ENCODE measurements at regions not wholly inside any gene's neighbourhood (a gene's known extent, or its start where the extent isn't known, plus 50 kb on each side); places are given as distances from the start of the nearest gene placed in this dataset.

- TF ChIP-seq, protein P1, sequence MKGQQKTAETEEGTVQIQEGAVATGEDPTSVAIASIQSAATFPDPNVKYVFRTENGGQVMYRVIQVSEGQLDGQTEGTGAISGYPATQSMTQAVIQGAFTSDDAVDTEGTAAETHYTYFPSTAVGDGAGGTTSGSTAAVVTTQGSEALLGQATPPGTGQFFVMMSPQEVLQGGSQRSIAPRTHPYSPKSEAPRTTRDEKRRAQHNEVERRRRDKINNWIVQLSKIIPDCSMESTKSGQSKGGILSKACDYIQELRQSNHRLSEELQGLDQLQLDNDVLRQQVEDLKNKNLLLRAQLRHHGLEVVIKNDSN (IDR thresholded peaks at IDR 0.05), result no peak
- TF ChIP-seq TAF1 (IDR thresholded peaks at IDR 0.05; ENCODE audit: low read depth), result no peak
- TF ChIP-seq TCF12 (IDR thresholded peaks at IDR 0.05; ENCODE audit: low read depth), result no peak
- no peak for TF ChIP-seq CEBPB (IDR thresholded peaks at IDR 0.05)
- TF ChIP-seq NFIC (IDR thresholded peaks at IDR 0.05), result no peak
- TF ChIP-seq, protein P2, sequence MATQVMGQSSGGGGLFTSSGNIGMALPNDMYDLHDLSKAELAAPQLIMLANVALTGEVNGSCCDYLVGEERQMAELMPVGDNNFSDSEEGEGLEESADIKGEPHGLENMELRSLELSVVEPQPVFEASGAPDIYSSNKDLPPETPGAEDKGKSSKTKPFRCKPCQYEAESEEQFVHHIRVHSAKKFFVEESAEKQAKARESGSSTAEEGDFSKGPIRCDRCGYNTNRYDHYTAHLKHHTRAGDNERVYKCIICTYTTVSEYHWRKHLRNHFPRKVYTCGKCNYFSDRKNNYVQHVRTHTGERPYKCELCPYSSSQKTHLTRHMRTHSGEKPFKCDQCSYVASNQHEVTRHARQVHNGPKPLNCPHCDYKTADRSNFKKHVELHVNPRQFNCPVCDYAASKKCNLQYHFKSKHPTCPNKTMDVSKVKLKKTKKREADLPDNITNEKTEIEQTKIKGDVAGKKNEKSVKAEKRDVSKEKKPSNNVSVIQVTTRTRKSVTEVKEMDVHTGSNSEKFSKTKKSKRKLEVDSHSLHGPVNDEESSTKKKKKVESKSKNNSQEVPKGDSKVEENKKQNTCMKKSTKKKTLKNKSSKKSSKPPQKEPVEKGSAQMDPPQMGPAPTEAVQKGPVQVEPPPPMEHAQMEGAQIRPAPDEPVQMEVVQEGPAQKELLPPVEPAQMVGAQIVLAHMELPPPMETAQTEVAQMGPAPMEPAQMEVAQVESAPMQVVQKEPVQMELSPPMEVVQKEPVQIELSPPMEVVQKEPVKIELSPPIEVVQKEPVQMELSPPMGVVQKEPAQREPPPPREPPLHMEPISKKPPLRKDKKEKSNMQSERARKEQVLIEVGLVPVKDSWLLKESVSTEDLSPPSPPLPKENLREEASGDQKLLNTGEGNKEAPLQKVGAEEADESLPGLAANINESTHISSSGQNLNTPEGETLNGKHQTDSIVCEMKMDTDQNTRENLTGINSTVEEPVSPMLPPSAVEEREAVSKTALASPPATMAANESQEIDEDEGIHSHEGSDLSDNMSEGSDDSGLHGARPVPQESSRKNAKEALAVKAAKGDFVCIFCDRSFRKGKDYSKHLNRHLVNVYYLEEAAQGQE (IDR thresholded peaks at IDR 0.05; ENCODE audit: low read depth), result no peak
- no peak for TF ChIP-seq YY1 (IDR thresholded peaks at IDR 0.05; ENCODE audit: low read depth)
- TF ChIP-seq EGR1 (IDR thresholded peaks at IDR 0.05), result no peak
- TF ChIP-seq FOXM1 (IDR thresholded peaks at IDR 0.05; ENCODE audit: borderline replicate concordance, low read depth), result no peak
- TF ChIP-seq TEAD4 (IDR thresholded peaks at IDR 0.05), result no peak
- TF ChIP-seq RAD21 (IDR thresholded peaks at IDR 0.05; ENCODE audit: low read depth), result no peak
These were observed 402.9 kb upstream of the FIGN start for GRCh38 chr2:164138750-164139149.

DNA sequence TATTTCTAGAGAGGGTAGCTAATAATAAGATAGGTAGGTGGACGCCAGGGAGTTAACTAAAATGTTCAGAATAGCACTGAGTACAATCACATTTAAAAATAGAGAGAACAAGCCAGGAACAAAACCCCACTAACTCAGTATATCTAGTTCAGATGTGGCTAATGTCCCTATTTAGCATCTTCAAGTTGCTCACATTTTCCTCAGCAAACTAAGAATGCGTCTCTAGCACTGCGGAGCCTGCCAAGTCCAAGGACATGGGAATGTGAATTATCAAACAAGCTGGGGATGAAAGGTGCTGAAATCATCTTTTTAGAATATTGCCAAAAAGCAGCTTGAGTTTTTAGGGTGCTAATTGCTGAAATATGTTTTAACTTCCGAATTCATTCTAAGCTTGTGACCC is 398.5 kb upstream of the FIGN start:
- TF ChIP-seq ZBTB7A (IDR thresholded peaks at IDR 0.05; ENCODE audit: low read depth), result no peak
- TF ChIP-seq, protein P1 (IDR thresholded peaks at IDR 0.05), result no peak
- TF ChIP-seq MAX (IDR thresholded peaks at IDR 0.05), result no peak
- TF ChIP-seq CEBPB (IDR thresholded peaks at IDR 0.05), result no peak
- TF ChIP-seq RAD21 (IDR thresholded peaks at IDR 0.05; ENCODE audit: low read depth), result no peak
- no peak for TF ChIP-seq TCF12 (IDR thresholded peaks at IDR 0.05; ENCODE audit: low read depth)
- no peak for TF ChIP-seq FOXM1 (IDR thresholded peaks at IDR 0.05; ENCODE audit: borderline replicate concordance, low read depth)
- TF ChIP-seq YY1 (IDR thresholded peaks at IDR 0.05; ENCODE audit: low read depth), result no peak
- TF ChIP-seq EGR1 (IDR thresholded peaks at IDR 0.05), result no peak
- no peak for TF ChIP-seq EP300 (IDR thresholded peaks at IDR 0.05; ENCODE audit: borderline replicate concordance)
- no peak for TF ChIP-seq TAF1 (IDR thresholded peaks at IDR 0.05; ENCODE audit: low read depth)
- TF ChIP-seq, protein P2 (IDR thresholded peaks at IDR 0.05; ENCODE audit: low read depth), result no peak
- TF ChIP-seq CREB1 (IDR thresholded peaks at IDR 0.05; ENCODE audit: low read depth), result no peak
- TF ChIP-seq NFIC (IDR thresholded peaks at IDR 0.05), result no peak
- no peak for TF ChIP-seq TEAD4 (IDR thresholded peaks at IDR 0.05)

- no peak for TF ChIP-seq FOXM1 (IDR thresholded peaks at IDR 0.05; ENCODE audit: borderline replicate concordance, low read depth)
- TF ChIP-seq TAF1 (IDR thresholded peaks at IDR 0.05; ENCODE audit: low read depth), result no peak
- no peak for TF ChIP-seq TEAD4 (IDR thresholded peaks at IDR 0.05)
- TF ChIP-seq CEBPB (IDR thresholded peaks at IDR 0.05), result no peak
- no peak for TF ChIP-seq RAD21 (IDR thresholded peaks at IDR 0.05; ENCODE audit: low read depth)
- TF ChIP-seq, protein P1 (IDR thresholded peaks at IDR 0.05), result no peak
- no peak for TF ChIP-seq MAX (IDR thresholded peaks at IDR 0.05)
- no peak for TF ChIP-seq NFIC (IDR thresholded peaks at IDR 0.05)
- no peak for TF ChIP-seq ZBTB7A (IDR thresholded peaks at IDR 0.05; ENCODE audit: low read depth)
- TF ChIP-seq, protein P2 (IDR thresholded peaks at IDR 0.05; ENCODE audit: low read depth), result no peak
- no peak for TF ChIP-seq CREB1 (IDR thresholded peaks at IDR 0.05; ENCODE audit: low read depth)
- no peak for TF ChIP-seq TCF12 (IDR thresholded peaks at IDR 0.05; ENCODE audit: low read depth)
- TF ChIP-seq YY1 (IDR thresholded peaks at IDR 0.05; ENCODE audit: low read depth), result no peak
- no peak for TF ChIP-seq EP300 (IDR thresholded peaks at IDR 0.05; ENCODE audit: borderline replicate concordance)
- no peak for TF ChIP-seq EGR1 (IDR thresholded peaks at IDR 0.05)
These were observed 392.2 kb upstream of the FIGN start for GRCh38 chr2:164127971-164128527.

All from Ishikawa (cell line).